IMR-90 (cell line): ENCODE measurements at regions not wholly inside any gene's neighbourhood (a gene's known extent, or its start where the extent isn't known, plus 50 kb on each side); places are given as distances from the start of the nearest gene placed in this dataset.

ENCODE experiments used
- ATAC-seq: fragments of 200-7000 bp; cut with Tn5 transposase; 2 replicates; pipeline ENCODE4 v1.9.1; 2020; ENCODE audit warnings: low read depth, mild to moderate bottlenecking, moderate library complexity
- BruUV-seq: library from RNA; stranded (reverse); fragments of 400-500 nt; replicated peaks from 2 replicates; lab custom pipeline; 2021; lab: Mats Ljungman, UMichigan
- CTCF ChIA-PET: fragments of 300-600 bp; formaldehyde crosslinking; extraction: SDS; loops from one replicate; lab custom pipeline; 2021; ENCODE audit warnings: antibody characterized with exemption; lab: Yijun Ruan, JAX
- POLR2A ChIA-PET: fragments of 300-600 bp; sonication (Branson Sonifier 250); formaldehyde crosslinking; loops from one replicate; lab custom pipeline; 2022; ENCODE audit warnings: antibody characterized with exemption; ENCODE audit not compliant: unreplicated experiment; lab: Charles Lee
- DNase-seq: peaks from one replicate; pipeline ENCODE4 v3.0.0; 2013
- H2AFZ ChIP-seq: replicated peaks from 2 replicates; pipeline ENCODE3; 2013; ENCODE audit warnings: low read length, mild to moderate bottlenecking; ENCODE audit not compliant: poor library complexity
- H2AK5ac ChIP-seq: 2 replicates; pipeline ENCODE4 v1.6.1; 2013; ENCODE audit warnings: low read depth, low read length, inconsistent platforms
- H2AK9ac ChIP-seq: replicated peaks from 2 replicates; pipeline ENCODE3; 2013; ENCODE audit warnings: mild to moderate bottlenecking, low read depth, low read length, moderate library complexity; ENCODE audit not compliant: poor library complexity
- H2BK120ac ChIP-seq: 2 replicates; pipeline ENCODE4 v1.6.1; 2013; ENCODE audit warnings: low read depth, low read length, inconsistent platforms
- H2BK15ac ChIP-seq: 3 replicates; pipeline ENCODE4 v1.6.1; 2013; ENCODE audit warnings: low read depth, low read length, inconsistent platforms
- H2BK20ac ChIP-seq: 2 replicates; pipeline ENCODE4 v1.6.1; 2013; ENCODE audit warnings: low read depth, mild to moderate bottlenecking, inconsistent platforms, low read length, moderate library complexity
- H2BK5ac ChIP-seq: 2 replicates; pipeline ENCODE4 v1.6.1; 2013; ENCODE audit warnings: mild to moderate bottlenecking, low read depth, low read length, inconsistent platforms; ENCODE audit not compliant: poor library complexity, severe bottlenecking
- H3K14ac ChIP-seq: replicated peaks from 2 replicates; pipeline ENCODE4 v1.6.1; 2013; ENCODE audit warnings: low read depth, low read length, inconsistent platforms
- H3K18ac ChIP-seq: 2 replicates; pipeline ENCODE4 v1.6.1; 2013; ENCODE audit warnings: low read depth, low read length, control low read depth
- H3K23ac ChIP-seq: 2 replicates; pipeline ENCODE4 v1.6.1; 2013; ENCODE audit warnings: low read depth, low read length, inconsistent platforms
- H3K27ac ChIP-seq: 2 replicates; pipeline ENCODE4 v1.5.1; 2013; ENCODE audit warnings: mild to moderate bottlenecking, control low read depth, low read length; ENCODE audit not compliant: insufficient read depth
- H3K27me3 ChIP-seq: 2 replicates; pipeline ENCODE4 v1.6.1; 2013; ENCODE audit warnings: low read length; ENCODE audit not compliant: control insufficient read depth, insufficient read depth
- H3K36me3 ChIP-seq: 2 replicates; pipeline ENCODE4 v1.6.1; 2013; ENCODE audit warnings: low read length, mixed read lengths; ENCODE audit not compliant: control insufficient read depth, insufficient read depth
- H3K4ac ChIP-seq: 2 replicates; pipeline ENCODE4 v1.6.1; 2013; ENCODE audit warnings: low read depth, low read length, inconsistent platforms
- H3K4me1 ChIP-seq: 2 replicates; pipeline ENCODE4 v1.6.1; 2013; ENCODE audit warnings: low read length, mixed read lengths; ENCODE audit not compliant: control insufficient read depth, insufficient read depth
- H3K4me2 ChIP-seq: 2 replicates; pipeline ENCODE4 v1.6.1; 2013; ENCODE audit warnings: low read depth, mild to moderate bottlenecking, control low read depth, low read length, moderate library complexity
- H3K4me3 ChIP-seq: 2 replicates; pipeline ENCODE4 v1.5.1; 2013; ENCODE audit warnings: low read depth, mild to moderate bottlenecking, control low read depth, low read length, moderate library complexity; ENCODE audit not compliant: insufficient read depth
- H3K56ac ChIP-seq: 2 replicates; pipeline ENCODE4 v1.6.1; 2013; ENCODE audit warnings: low read length, inconsistent platforms; ENCODE audit not compliant: insufficient read depth; ENCODE audit errors: extremely low read depth
- H3K79me1 ChIP-seq, 2 experiments: 2 replicates each; pipeline ENCODE4 v1.6.1; 2013; ENCODE audit warnings: low read length in 2 of 2, inconsistent platforms in 1 of 2, low read depth in 1 of 2
- H3K9ac ChIP-seq: 2 replicates; pipeline ENCODE4 v1.6.1; 2013; ENCODE audit warnings: low read depth, low read length, control low read depth
- H3K9me1 ChIP-seq: 2 replicates; pipeline ENCODE4 v1.6.1; 2013; ENCODE audit warnings: low read length, inconsistent platforms; ENCODE audit not compliant: insufficient read depth
- H3K9me3 ChIP-seq: 2 replicates; pipeline ENCODE4 v1.6.1; 2013; ENCODE audit warnings: low read length; ENCODE audit not compliant: control insufficient read depth, insufficient read depth
- H4K20me1 ChIP-seq: 2 replicates; pipeline ENCODE4 v1.6.1; 2013; ENCODE audit warnings: low read length, inconsistent platforms; ENCODE audit not compliant: insufficient read depth
- H4K5ac ChIP-seq: 2 replicates; pipeline ENCODE4 v1.6.1; 2013; ENCODE audit warnings: mild to moderate bottlenecking, low read depth, low read length, control low read depth
- H4K8ac ChIP-seq, 2 experiments: 2 replicates each; pipeline ENCODE4 v1.6.1; 2013; ENCODE audit warnings: low read depth in 2 of 2, low read length in 2 of 2, control low read depth in 1 of 2, inconsistent platforms in 1 of 2
- H4K91ac ChIP-seq: 2 replicates; pipeline ENCODE4 v1.6.1; 2013; ENCODE audit warnings: low read depth, low read length, inconsistent platforms; ENCODE audit not compliant: insufficient read depth
- BHLHE40 ChIP-seq: fragments of 150-350 bp; IDR thresholded peaks from 2 replicates; pipeline ENCODE4 v1.6.1; 2016; ENCODE audit warnings: mild to moderate bottlenecking, low read depth, low read length
- CEBPB ChIP-seq: IDR thresholded peaks from 2 replicates; pipeline ENCODE4 v1.6.1; 2012; ENCODE audit warnings: low read depth, low read length, improper control_type of control experiment
- CHD1 ChIP-seq: IDR thresholded peaks from 2 replicates; pipeline ENCODE4 v1.6.1; 2012; ENCODE audit warnings: low read depth, low read length, improper control_type of control experiment
- FOS ChIP-seq: fragments of 150-350 bp; IDR thresholded peaks from 2 replicates; pipeline ENCODE4 v1.6.1; 2016; ENCODE audit warnings: low read depth, low read length
- MAFK ChIP-seq: IDR thresholded peaks from 2 replicates; pipeline ENCODE4 v1.6.1; 2012; ENCODE audit warnings: low read depth, low read length, improper control_type of control experiment
- MAZ ChIP-seq: IDR thresholded peaks from 2 replicates; pipeline ENCODE4 v1.6.1; 2012; ENCODE audit warnings: low read depth, mild to moderate bottlenecking, low read length, improper control_type of control experiment, moderate library complexity, borderline replicate concordance
- MXI1 ChIP-seq: IDR thresholded peaks from 2 replicates; pipeline ENCODE4 v1.6.1; 2012; ENCODE audit warnings: low read depth, mild to moderate bottlenecking, low read length, moderate library complexity, borderline replicate concordance
- NFE2L2 ChIP-seq: fragments of 150-350 bp; IDR thresholded peaks from 2 replicates; pipeline ENCODE4 v1.6.1; 2016; ENCODE audit warnings: low read depth, mild to moderate bottlenecking, low read length
- POLR2A ChIP-seq: IDR thresholded peaks from 2 replicates; pipeline ENCODE4 v1.6.1; 2012; ENCODE audit warnings: mild to moderate bottlenecking, low read depth, low read length
- RAD21 ChIP-seq: IDR thresholded peaks from 2 replicates; pipeline ENCODE4 v1.6.1; 2012; ENCODE audit warnings: low read length, improper control_type of control experiment
- RCOR1 ChIP-seq: IDR thresholded peaks from 2 replicates; pipeline ENCODE4 v1.6.1; 2012; ENCODE audit warnings: mild to moderate bottlenecking, low read length, improper control_type of control experiment; ENCODE audit not compliant: insufficient replicate concordance
- RFX5 ChIP-seq: IDR thresholded peaks from 2 replicates; pipeline ENCODE4 v1.8.0; 2012; ENCODE audit warnings: low read depth, mild to moderate bottlenecking, low read length, moderate library complexity
- SMC3 ChIP-seq: fragments of 150-350 bp; IDR thresholded peaks from 2 replicates; pipeline ENCODE4 v1.6.1; 2016; ENCODE audit warnings: low read depth, mild to moderate bottlenecking, antibody characterized with exemption, low read length, moderate library complexity
- WGBS, 2 experiments: methylation state at CpG; one replicate each; pipeline versions ENCODE4 v1.1.5 to v1.1.7; 2013; ENCODE audit warnings: missing lambda C conversion rate in 2 of 2; ENCODE audit not compliant: insufficient read length in 1 of 2; ENCODE audit errors: extremely low coverage in 2 of 2; 5-methylcytosine and 5-hydroxymethylcytosine counted together
- dilution Hi-C: fragments of 300-500 bp; cut with HindIII; formaldehyde crosslinking; loops from one replicate; pipeline ENCODE4 v1.14.3; 2018; ENCODE audit warnings: low sequenced_read_pairs; ENCODE audit not compliant: unreplicated experiment
- in situ Hi-C: fragments of 300-500 bp; cut with MboI; formaldehyde crosslinking; loops from 3 replicates; pipeline ENCODE4 v1.14.3; 2019; ENCODE audit warnings: low sequenced_read_pairs, inconsistent platforms, mixed read lengths
- intact Hi-C: fragments of 100-400 bp; cut with micrococcal nuclease; formaldehyde crosslinking; loops from 2 replicates; pipeline ENCODE4 v1.10.0; 2022
- TF ChIP-seq, protein P1 (sequence below): fragments of 150-350 bp; IDR thresholded peaks from 2 replicates; pipeline ENCODE4 v1.6.1; 2016; ENCODE audit warnings: low read depth, mild to moderate bottlenecking, low read length, moderate library complexity, borderline replicate concordance
- TF ChIP-seq, protein P2 (sequence below): conservative IDR thresholded peaks from 2 replicates; pipeline ENCODE4 v1.5.1; 2012; ENCODE audit warnings: mild to moderate bottlenecking, low read depth, low read length, improper control_type of control experiment
- TF ChIP-seq, protein P3 (sequence below): fragments of 150-350 bp; IDR thresholded peaks from 2 replicates; pipeline ENCODE4 v1.6.1; 2017; ENCODE audit warnings: mild to moderate bottlenecking, antibody characterized with exemption, low read length, low read depth

DNA sequence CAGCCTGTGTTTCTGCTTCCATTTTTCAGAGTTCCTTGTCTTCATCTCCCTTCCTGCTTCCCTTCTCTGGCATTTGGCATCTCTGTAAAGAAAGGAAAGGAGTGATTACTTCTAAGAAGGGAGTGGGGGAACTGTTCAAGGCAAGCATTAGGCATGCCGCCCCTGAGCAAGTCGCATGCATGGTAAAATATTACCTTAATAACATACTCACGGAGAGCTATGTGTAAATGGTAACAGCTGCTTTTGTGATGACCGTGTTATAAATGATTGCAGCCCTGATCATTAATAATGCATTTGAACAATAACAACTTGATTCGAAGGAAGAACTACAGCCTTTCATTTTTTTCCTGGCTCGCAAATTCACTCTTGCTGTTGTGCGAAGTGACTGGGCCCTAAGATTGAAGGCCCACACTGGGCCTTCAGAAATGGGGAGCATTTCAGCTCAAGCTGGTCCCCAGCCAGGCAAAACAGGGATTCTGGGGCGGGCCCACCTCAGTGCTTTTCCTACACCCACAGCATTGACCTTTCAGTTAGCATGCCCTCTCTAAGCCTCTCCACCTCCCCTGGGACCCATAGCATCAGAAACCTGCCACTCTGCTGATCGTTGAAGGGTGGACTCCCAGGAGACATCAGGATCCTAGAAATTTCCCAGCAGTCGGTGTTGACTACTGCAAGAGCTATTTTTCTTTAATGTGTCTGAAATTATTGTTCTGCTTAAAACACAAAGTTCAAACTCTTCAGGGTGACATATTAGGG lies 263.0 kb upstream of the CADM1 start:
- H3K4me2 ChIP-seq = no peak overlapping the region
- DNase-seq (no peak), ATAC-seq (no peak)
- no peak overlapping the region for H4K8ac ChIP-seq
- CTCF ChIA-PET = interaction anchor here (0.6 kb wide), 1 partner anchor 486 kb away, joined by 3 read pairs; no protein-coding TSS in a partner anchor
- no peak overlapping the region for H3K56ac ChIP-seq
- H3K9ac ChIP-seq = no peak overlapping the region
- H2BK20ac ChIP-seq = peak overlapping the region; percentile 5; the same call in 1 of the 2 replicates
- H3K4me1 ChIP-seq = no peaks in the 10 kb centered on the region
- no peak overlapping the region for H2AK9ac ChIP-seq
- no peak overlapping the region for H3K4me3 ChIP-seq
- dilution Hi-C loops = no loop called here
- no peak overlapping the region for H3K27ac ChIP-seq
- no peak overlapping the region for H2AFZ ChIP-seq
- H3K27me3 ChIP-seq = peaks cover 2% of the 10 kb centered on the region
- no TSS peak for BruUV-seq
- TF ChIP-seq MAFK (no peak), RFX5 (no peak), FOS (no peak), RAD21 (no peak), CHD1 (no peak), POLR2A (no peak), SMC3 (no peak), CEBPB (no peak), MXI1 (no peak), MAZ (no peak), BHLHE40 (no peak), NFE2L2 (no peak), RCOR1 (no peak)
- TF ChIP-seq, protein P1, sequence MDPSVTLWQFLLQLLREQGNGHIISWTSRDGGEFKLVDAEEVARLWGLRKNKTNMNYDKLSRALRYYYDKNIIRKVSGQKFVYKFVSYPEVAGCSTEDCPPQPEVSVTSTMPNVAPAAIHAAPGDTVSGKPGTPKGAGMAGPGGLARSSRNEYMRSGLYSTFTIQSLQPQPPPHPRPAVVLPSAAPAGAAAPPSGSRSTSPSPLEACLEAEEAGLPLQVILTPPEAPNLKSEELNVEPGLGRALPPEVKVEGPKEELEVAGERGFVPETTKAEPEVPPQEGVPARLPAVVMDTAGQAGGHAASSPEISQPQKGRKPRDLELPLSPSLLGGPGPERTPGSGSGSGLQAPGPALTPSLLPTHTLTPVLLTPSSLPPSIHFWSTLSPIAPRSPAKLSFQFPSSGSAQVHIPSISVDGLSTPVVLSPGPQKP = no peak
- TF ChIP-seq, protein P2, sequence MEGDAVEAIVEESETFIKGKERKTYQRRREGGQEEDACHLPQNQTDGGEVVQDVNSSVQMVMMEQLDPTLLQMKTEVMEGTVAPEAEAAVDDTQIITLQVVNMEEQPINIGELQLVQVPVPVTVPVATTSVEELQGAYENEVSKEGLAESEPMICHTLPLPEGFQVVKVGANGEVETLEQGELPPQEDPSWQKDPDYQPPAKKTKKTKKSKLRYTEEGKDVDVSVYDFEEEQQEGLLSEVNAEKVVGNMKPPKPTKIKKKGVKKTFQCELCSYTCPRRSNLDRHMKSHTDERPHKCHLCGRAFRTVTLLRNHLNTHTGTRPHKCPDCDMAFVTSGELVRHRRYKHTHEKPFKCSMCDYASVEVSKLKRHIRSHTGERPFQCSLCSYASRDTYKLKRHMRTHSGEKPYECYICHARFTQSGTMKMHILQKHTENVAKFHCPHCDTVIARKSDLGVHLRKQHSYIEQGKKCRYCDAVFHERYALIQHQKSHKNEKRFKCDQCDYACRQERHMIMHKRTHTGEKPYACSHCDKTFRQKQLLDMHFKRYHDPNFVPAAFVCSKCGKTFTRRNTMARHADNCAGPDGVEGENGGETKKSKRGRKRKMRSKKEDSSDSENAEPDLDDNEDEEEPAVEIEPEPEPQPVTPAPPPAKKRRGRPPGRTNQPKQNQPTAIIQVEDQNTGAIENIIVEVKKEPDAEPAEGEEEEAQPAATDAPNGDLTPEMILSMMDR = no peak
- TF ChIP-seq, protein P3, sequence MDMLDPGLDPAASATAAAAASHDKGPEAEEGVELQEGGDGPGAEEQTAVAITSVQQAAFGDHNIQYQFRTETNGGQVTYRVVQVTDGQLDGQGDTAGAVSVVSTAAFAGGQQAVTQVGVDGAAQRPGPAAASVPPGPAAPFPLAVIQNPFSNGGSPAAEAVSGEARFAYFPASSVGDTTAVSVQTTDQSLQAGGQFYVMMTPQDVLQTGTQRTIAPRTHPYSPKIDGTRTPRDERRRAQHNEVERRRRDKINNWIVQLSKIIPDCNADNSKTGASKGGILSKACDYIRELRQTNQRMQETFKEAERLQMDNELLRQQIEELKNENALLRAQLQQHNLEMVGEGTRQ = no peak
- no peak overlapping the region for H4K5ac ChIP-seq
- H2BK5ac ChIP-seq = no peak overlapping the region
- no peak overlapping the region for H2AK5ac ChIP-seq
- peak overlapping the region; percentile 37; the same call in 1 of the 2 replicates for H2BK120ac ChIP-seq
- in situ Hi-C loops = no loop called here
- no peak overlapping the region for H3K14ac ChIP-seq
- H3K23ac ChIP-seq = no peak overlapping the region
- H3K4ac ChIP-seq = no peak overlapping the region
- H2BK15ac ChIP-seq = no peak overlapping the region
- no peak overlapping the region for H4K91ac ChIP-seq
- H3K79me1 ChIP-seq = no peaks in the 10 kb centered on the region
- no peaks in the 10 kb centered on the region for H4K20me1 ChIP-seq
- H3K36me3 ChIP-seq = no peaks in the 10 kb centered on the region
- WGBS, 2 experiments = no CpG with 5 or more reads among the region's 10 CpGs
- no peak overlapping the region for H3K18ac ChIP-seq
- POLR2A ChIA-PET = no interaction called here
- intact Hi-C loops = no loop called here
- H3K9me1 ChIP-seq = no peaks in the 10 kb centered on the region
- no peaks in the 10 kb centered on the region for H3K9me3 ChIP-seq
